H9 (cell line): ENCODE measurements at regions not wholly inside any gene's neighbourhood (a gene's known extent, or its start where the extent isn't known, plus 50 kb on each side); places are given as distances from the start of the nearest gene placed in this dataset.

ENCODE experiments used
- DNase-seq: peaks from one replicate; pipeline ENCODE4 v3.0.0-alpha.2; 2017
- H2AFZ ChIP-seq: one replicate; pipeline ENCODE4 v1.6.1; 2013; ENCODE audit warnings: mild to moderate bottlenecking, low read length, control low read depth, moderate library complexity
- H2AK5ac ChIP-seq: 2 replicates; pipeline ENCODE4 v1.6.1; 2013; ENCODE audit warnings: low read length, control low read depth, mixed read lengths; ENCODE audit not compliant: insufficient read length
- H2BK120ac ChIP-seq: one replicate; pipeline ENCODE4 v1.6.1; 2013; ENCODE audit warnings: low read depth, mild to moderate bottlenecking, low read length, control low read depth, inconsistent platforms; ENCODE audit not compliant: poor library complexity, severe bottlenecking
- H2BK12ac ChIP-seq: 2 replicates; pipeline ENCODE4 v1.6.1; 2013; ENCODE audit warnings: low read length, control low read depth, mixed read lengths, low read depth; ENCODE audit not compliant: insufficient read length
- H2BK15ac ChIP-seq: 2 replicates; pipeline ENCODE4 v1.6.1; 2013; ENCODE audit warnings: low read depth, low read length, control low read depth
- H2BK20ac ChIP-seq: one replicate; pipeline ENCODE4 v1.6.1; 2013; ENCODE audit warnings: low read depth, mild to moderate bottlenecking, low read length, control low read depth, inconsistent platforms; ENCODE audit not compliant: poor library complexity, severe bottlenecking
- H2BK5ac ChIP-seq: 2 replicates; pipeline ENCODE4 v1.6.1; 2013; ENCODE audit warnings: low read length, control low read depth, mixed read lengths; ENCODE audit not compliant: insufficient read length
- H3K14ac ChIP-seq: 2 replicates; pipeline ENCODE4 v1.6.1; 2013; ENCODE audit warnings: low read length, control low read depth; ENCODE audit not compliant: insufficient read depth
- H3K18ac ChIP-seq: 2 replicates; pipeline ENCODE4 v1.6.1; 2013; ENCODE audit warnings: low read depth, mild to moderate bottlenecking, mixed read lengths, low read length, control low read depth; ENCODE audit not compliant: insufficient read length
- H3K23ac ChIP-seq: 2 replicates; pipeline ENCODE4 v1.6.1; 2013; ENCODE audit warnings: low read length, control low read depth, mixed read lengths, low read depth; ENCODE audit not compliant: insufficient read length
- H3K23me2 ChIP-seq: 2 replicates; pipeline ENCODE4 v1.6.1; 2013; ENCODE audit warnings: low read depth, mild to moderate bottlenecking, mixed read lengths, low read length, control low read depth; ENCODE audit not compliant: insufficient read length, poor library complexity, severe bottlenecking
- H3K27ac ChIP-seq: 2 replicates; pipeline ENCODE4 v1.5.1; 2013; ENCODE audit warnings: low read length, control low read depth, mixed read lengths, low read depth; ENCODE audit not compliant: insufficient read length
- H3K27me3 ChIP-seq: 2 replicates; pipeline ENCODE4 v1.6.1; 2013; ENCODE audit warnings: low read length, control low read depth, inconsistent platforms; ENCODE audit not compliant: insufficient read depth
- H3K4ac ChIP-seq: 2 replicates; pipeline ENCODE4 v1.6.1; 2013; ENCODE audit warnings: low read depth, mild to moderate bottlenecking, control low read depth, inconsistent platforms, low read length, moderate library complexity
- H3K4me1 ChIP-seq: 2 replicates; pipeline ENCODE4 v1.6.1; 2013; ENCODE audit warnings: low read length, control low read depth, inconsistent platforms; ENCODE audit not compliant: insufficient read depth
- H3K4me2 ChIP-seq: 2 replicates; pipeline ENCODE4 v1.6.1; 2013; ENCODE audit warnings: low read length, control low read depth, mixed read lengths; ENCODE audit not compliant: insufficient read length, insufficient read depth
- H3K56ac ChIP-seq: 2 replicates; pipeline ENCODE4 v1.6.1; 2013; ENCODE audit warnings: low read depth, mild to moderate bottlenecking, mixed read lengths, low read length, control low read depth; ENCODE audit not compliant: insufficient read length
- H3K79me1 ChIP-seq: 2 replicates; pipeline ENCODE4 v1.6.1; 2013; ENCODE audit warnings: low read depth, mild to moderate bottlenecking, moderate library complexity, low read length, control low read depth, inconsistent platforms; ENCODE audit not compliant: insufficient read depth, poor library complexity, severe bottlenecking
- H3K79me2 ChIP-seq: 2 replicates; pipeline ENCODE4 v1.6.1; 2013; ENCODE audit warnings: low read length, control low read depth, inconsistent platforms; ENCODE audit not compliant: insufficient read depth
- H3K9ac ChIP-seq: 2 replicates; pipeline ENCODE4 v1.6.1; 2013; ENCODE audit warnings: low read length, control low read depth, mixed read lengths; ENCODE audit not compliant: insufficient read length; ENCODE audit errors: extremely low read depth
- H3K9me3 ChIP-seq: one replicate; pipeline ENCODE4 v1.6.1; 2013; ENCODE audit warnings: low read depth, low read length, inconsistent platforms; ENCODE audit not compliant: control insufficient read depth
- H3T11ph ChIP-seq: one replicate; pipeline ENCODE4 v1.6.1; 2013; ENCODE audit warnings: mild to moderate bottlenecking, low read length, control low read depth, inconsistent platforms
- H4K20me1 ChIP-seq: one replicate; pipeline ENCODE4 v1.6.1; 2013; ENCODE audit not compliant: control insufficient read depth, insufficient read length, insufficient read depth
- H4K5ac ChIP-seq: 2 replicates; pipeline ENCODE4 v1.6.1; 2013; ENCODE audit warnings: low read depth, mild to moderate bottlenecking, mixed read lengths, low read length, control low read depth; ENCODE audit not compliant: insufficient read length
- H4K8ac ChIP-seq: replicated peaks from 2 replicates; pipeline ENCODE4 v1.6.1; 2013; ENCODE audit warnings: low read length, control low read depth, mixed read lengths, low read depth; ENCODE audit not compliant: insufficient read length
- H4K91ac ChIP-seq: 2 replicates; pipeline ENCODE4 v1.6.1; 2013; ENCODE audit warnings: low read depth, mild to moderate bottlenecking, moderate library complexity, mixed read lengths, low read length, control low read depth; ENCODE audit not compliant: insufficient read length
- H3K27ac Mint-ChIP-seq, 3 experiments: 2 replicates in 2 of 3; 3 replicates in 1 of 3; pipeline ENCODE4 v1.8.0; 2020 to 2021; ENCODE audit warnings: mixed read lengths in 3 of 3, mild to moderate bottlenecking in 1 of 3, moderate library complexity in 1 of 3
- H3K27me3 Mint-ChIP-seq: 2 replicates; pipeline ENCODE4 v1.8.0; 2021; ENCODE audit warnings: low read depth, mild to moderate bottlenecking, moderate library complexity, mixed read lengths
- H3K36me3 Mint-ChIP-seq, 3 experiments: 2 replicates in 2 of 3; 3 replicates in 1 of 3; pipeline ENCODE4 v1.8.0; 2020 to 2021; ENCODE audit warnings: low read depth in 3 of 3, mixed read lengths in 3 of 3; ENCODE audit not compliant: insufficient read depth in 1 of 3
- H3K4me1 Mint-ChIP-seq, 2 experiments: 2 replicates each; pipeline ENCODE4 v1.8.0; 2020; ENCODE audit warnings: mixed read lengths in 2 of 2
- H3K4me3 Mint-ChIP-seq, 2 experiments: 2 replicates in 1 of 2; 3 replicates in 1 of 2; pipeline ENCODE4 v1.8.0; 2020 to 2021; ENCODE audit warnings: mild to moderate bottlenecking in 2 of 2, mixed read lengths in 2 of 2, moderate library complexity in 1 of 2
- H3K9me3 Mint-ChIP-seq, 2 experiments: 2 replicates in 1 of 2; 3 replicates in 1 of 2; pipeline ENCODE4 v1.8.0; 2020; ENCODE audit warnings: mild to moderate bottlenecking in 2 of 2, mixed read lengths in 2 of 2, moderate library complexity in 1 of 2
- WGBS: extraction: QIAGEN DNeasy Blood & Tissue Kit; methylation state at CpG from one replicate; pipeline ENCODE4 v1.1.7; 2013; ENCODE audit warnings: missing lambda C conversion rate, low lambda C conversion rate, mixed read lengths; ENCODE audit not compliant: insufficient read length; ENCODE audit errors: extremely low coverage; 5-methylcytosine and 5-hydroxymethylcytosine counted together
- TF ChIP-seq, protein P1 (sequence below): fragments of 200-600 bp; sonication (generic); conservative IDR thresholded peaks from 3 replicates; pipeline ENCODE4 v1.8.0; 2021; ENCODE audit warnings: antibody characterized with exemption, mild to moderate bottlenecking

DNA sequence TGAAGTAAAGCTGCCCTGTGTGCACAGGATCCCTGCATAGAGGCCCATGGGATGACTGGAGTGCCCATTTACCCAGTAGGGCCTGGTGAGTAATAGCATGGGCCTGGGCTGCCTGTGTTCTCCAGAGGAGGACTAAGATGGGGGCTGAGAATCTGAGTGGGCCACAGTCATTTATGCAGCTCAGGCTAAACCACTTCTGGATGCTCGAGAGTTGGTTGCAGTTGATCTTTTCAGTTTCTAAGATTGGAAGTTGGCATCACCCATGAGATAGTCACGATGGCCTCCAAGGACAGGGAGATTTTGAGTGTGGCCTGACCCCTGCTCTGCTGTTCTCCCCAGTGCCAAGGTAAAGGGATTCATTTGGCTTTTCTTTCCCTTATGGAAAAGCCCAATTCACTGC, 179.1 kb upstream of the SPRED2 start:
- Histone ChIP-seq H2BK5ac (no peak overlapping the region), H3K23ac (no peak overlapping the region), H4K20me1 (no peaks in the 10 kb centered on the region), H2BK120ac (no peak overlapping the region), H2AK5ac (no peak overlapping the region), H3K79me1 (no peaks in the 10 kb centered on the region), H3K4me2 (no peak overlapping the region), H3T11ph (no peak overlapping the region), H4K8ac (no peak overlapping the region), H4K91ac (no peak overlapping the region), H2AFZ (no peak overlapping the region), H4K5ac (no peak overlapping the region), H3K18ac (no peak overlapping the region), H3K79me2 (no peaks in the 10 kb centered on the region), H3K4me1 (peaks cover 9% of the 10 kb centered on the region; the same call in 1 of the 2 replicates), H3K9me3 (no peaks in the 10 kb centered on the region), H2BK20ac (no peak overlapping the region), H3K4ac (no peak overlapping the region), H2BK15ac (no peak overlapping the region), H2BK12ac (no peak overlapping the region), H3K56ac (no peak overlapping the region), H3K14ac (no peak overlapping the region), H3K27ac (no peak overlapping the region), H3K9ac (no peak overlapping the region), H3K27me3 (no peaks in the 10 kb centered on the region), H3K23me2 (no peaks in the 10 kb centered on the region)
- Mint-ChIP-seq H3K4me1 (peaks cover 30 to 45% of the 10 kb centered on the region in 2 experiments), H3K27me3 (peaks cover 2% of the 10 kb centered on the region), H3K9me3 (peaks cover 0 to 2% of the 10 kb centered on the region in 2 experiments; a peak in 1 of 5 replicates), H3K4me3 (no peak overlapping the region), H3K36me3 (peaks cover 0 to 7% (median 0%) of the 10 kb centered on the region in 3 experiments; a peak in 2 of 7 replicates), H3K27ac (no peak overlapping the region; a peak in 1 of 7 replicates)
- whole genome bisulfite sequencing: no CpG with 5 or more reads among the region's 2 CpGs
- TF ChIP-seq, protein P1, sequence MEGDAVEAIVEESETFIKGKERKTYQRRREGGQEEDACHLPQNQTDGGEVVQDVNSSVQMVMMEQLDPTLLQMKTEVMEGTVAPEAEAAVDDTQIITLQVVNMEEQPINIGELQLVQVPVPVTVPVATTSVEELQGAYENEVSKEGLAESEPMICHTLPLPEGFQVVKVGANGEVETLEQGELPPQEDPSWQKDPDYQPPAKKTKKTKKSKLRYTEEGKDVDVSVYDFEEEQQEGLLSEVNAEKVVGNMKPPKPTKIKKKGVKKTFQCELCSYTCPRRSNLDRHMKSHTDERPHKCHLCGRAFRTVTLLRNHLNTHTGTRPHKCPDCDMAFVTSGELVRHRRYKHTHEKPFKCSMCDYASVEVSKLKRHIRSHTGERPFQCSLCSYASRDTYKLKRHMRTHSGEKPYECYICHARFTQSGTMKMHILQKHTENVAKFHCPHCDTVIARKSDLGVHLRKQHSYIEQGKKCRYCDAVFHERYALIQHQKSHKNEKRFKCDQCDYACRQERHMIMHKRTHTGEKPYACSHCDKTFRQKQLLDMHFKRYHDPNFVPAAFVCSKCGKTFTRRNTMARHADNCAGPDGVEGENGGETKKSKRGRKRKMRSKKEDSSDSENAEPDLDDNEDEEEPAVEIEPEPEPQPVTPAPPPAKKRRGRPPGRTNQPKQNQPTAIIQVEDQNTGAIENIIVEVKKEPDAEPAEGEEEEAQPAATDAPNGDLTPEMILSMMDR: no peak
- no peak for DNase-seq
